Upper lobe of left lung (tissue), 6 donors: ENCODE measurements at regions not wholly inside any gene's neighbourhood (a gene's known extent, or its start where the extent isn't known, plus 50 kb on each side); places are given as distances from the start of the nearest gene placed in this dataset.

ENCODE experiments used
- ATAC-seq, 2 donors: fragments of 200-7000 bp; cut with Tn5 transposase; one replicate each; pipeline ENCODE4 v1.9.1; 2022; ENCODE audit warnings: mild to moderate bottlenecking in 2 of 2, moderate library complexity in 2 of 2; ENCODE audit not compliant: low FRiP score in 2 of 2
- DNase-seq, 2 donors: peaks; one replicate each; pipeline ENCODE4 v3.0.0-alpha.2; 2019 to 2020
- H3K27ac ChIP-seq, 4 donors: fragments of 200-600 bp; sonication (generic); one replicate each; pipeline ENCODE4 v1.5.1; 2016 to 2019
- H3K27me3 ChIP-seq, 4 donors: fragments of 200-600 bp; sonication (generic); one replicate each; pipeline ENCODE4 v1.5.1; 2017 to 2019
- H3K36me3 ChIP-seq, 4 donors: fragments of 200-600 bp; sonication (generic); one replicate each; pipeline ENCODE4 v1.5.1; 2016 to 2019
- H3K4me1 ChIP-seq, 4 donors: fragments of 200-600 bp; sonication (generic); one replicate each; pipeline ENCODE4 v1.5.1; 2018 to 2019
- H3K4me3 ChIP-seq, 4 donors: fragments of 200-600 bp; sonication (generic); one replicate each; pipeline ENCODE4 v1.5.1; 2017 to 2019; ENCODE audit warnings: mild to moderate bottlenecking in 2 of 4, moderate library complexity in 1 of 4
- H3K9me3 ChIP-seq, 4 donors: fragments of 200-600 bp; sonication (generic); one replicate each; pipeline ENCODE4 v1.5.1; 2018 to 2019
- CTCF ChIP-seq, 6 experiments: fragments of 450-650 bp in 4 of 6; fragments of 200-600 bp in 2 of 6; sonication (generic) in 2 of 6; IDR thresholded peaks; one replicate each; pipeline ENCODE4 v1.5.1; 2016 to 2019; ENCODE audit warnings: antibody characterized with exemption in 6 of 6
- EP300 ChIP-seq, 4 donors: sonication (generic); formaldehyde crosslinking; IDR thresholded peaks; one replicate each; pipeline ENCODE4 v1.5.1; 2017; ENCODE audit warnings: antibody characterized with exemption in 4 of 4, control low read depth in 2 of 4
- POLR2A ChIP-seq, 4 donors: fragments of 450-650 bp; IDR thresholded peaks; one replicate each; pipeline ENCODE4 v1.5.1; 2016 to 2017; ENCODE audit warnings: antibody characterized with exemption in 4 of 4, mild to moderate bottlenecking in 2 of 4
- POLR2AphosphoS5 ChIP-seq, 2 donors: sonication (generic); formaldehyde crosslinking; IDR thresholded peaks; one replicate each; pipeline ENCODE4 v1.5.1; 2017; ENCODE audit warnings: antibody characterized with exemption in 2 of 2
- WGBS, 2 donors: methylation state at CpG; one replicate each; pipeline ENCODE4 v1.1.5; 2017 to 2018; 5-methylcytosine and 5-hydroxymethylcytosine counted together
- donor health status: DM: no; HTN: no; CAD: no; lungs with moderate emphysema.
- donor health status: DM: no; HTN: yes; CAD: no; lungs with severe emphysema.

- DNase-seq (no peak), ATAC-seq (no peak)
- Histone ChIP-seq H3K9me3 (no peaks in the 10 kb centered on the region), H3K27me3 (no peaks in the 10 kb centered on the region), H3K27ac (no peak overlapping the region), H3K4me3 (no peak overlapping the region), H3K36me3 (no peaks in the 10 kb centered on the region), H3K4me1 (no peaks in the 10 kb centered on the region)
- no peak for TF ChIP-seq CTCF (IDR thresholded peaks at IDR 0.05)
- TF ChIP-seq EP300 (IDR thresholded peaks at IDR 0.05) = no peak
- no peak for TF ChIP-seq POLR2AphosphoS5 (IDR thresholded peaks at IDR 0.05)
- TF ChIP-seq POLR2A (IDR thresholded peaks at IDR 0.05) = no peak
- WGBS, 2 donors = 65 to 82% methylated on average over 1 of the region's 1 CpG
Measured at GRCh38 chr1:208942394-208943130, 641.0 kb upstream of the CAMK1G start.

GRCh38 chr1:208943291-208943690 lies 640.2 kb upstream of the CAMK1G start:
- H3K4me3 ChIP-seq = no peak overlapping the region
- TF ChIP-seq EP300 (IDR thresholded peaks at IDR 0.05) (no peak), POLR2AphosphoS5 (IDR thresholded peaks at IDR 0.05) (no peak), POLR2A (IDR thresholded peaks at IDR 0.05) (no peak), CTCF (IDR thresholded peaks at IDR 0.05) (no peak)
- H3K4me1 ChIP-seq = no peaks in the 10 kb centered on the region
- H3K9me3 ChIP-seq = no peaks in the 10 kb centered on the region
- WGBS, 2 donors = 93 to 96% methylated on average over 4 to 5 of the region's 5 CpGs
- DNase-seq (no peak), ATAC-seq (no peak)
- H3K27me3 ChIP-seq = no peaks in the 10 kb centered on the region
- no peaks in the 10 kb centered on the region for H3K36me3 ChIP-seq
- no peak overlapping the region for H3K27ac ChIP-seq

GRCh38 chr1:208944981-208945451 lies 638.5 kb upstream of the CAMK1G start:
- Histone ChIP-seq H3K4me1 (no peaks in the 10 kb centered on the region), H3K4me3 (no peak overlapping the region), H3K36me3 (no peaks in the 10 kb centered on the region), H3K27ac (no peak overlapping the region), H3K9me3 (no peaks in the 10 kb centered on the region), H3K27me3 (no peaks in the 10 kb centered on the region)
- TF ChIP-seq CTCF (IDR thresholded peaks at IDR 0.05) (no peak), POLR2AphosphoS5 (IDR thresholded peaks at IDR 0.05) (no peak), POLR2A (IDR thresholded peaks at IDR 0.05) (no peak), EP300 (IDR thresholded peaks at IDR 0.05) (no peak)
- DNase-seq (no peak), ATAC-seq (no peak)
- 0 to 7% methylated on average over 2 of the region's 2 CpGs for WGBS, 2 donors

GRCh38 chr1:208950206-208950605 lies 633.3 kb upstream of the CAMK1G start:
- no peak for ATAC-seq
- WGBS, 2 donors = 76 to 84% methylated on average over 3 of the region's 3 CpGs
- no peaks in the 10 kb centered on the region for H3K27me3 ChIP-seq
- no peak for TF ChIP-seq POLR2A (IDR thresholded peaks at IDR 0.05)
- TF ChIP-seq CTCF (IDR thresholded peaks at IDR 0.05) = no peak
- no peak for TF ChIP-seq EP300 (IDR thresholded peaks at IDR 0.05)
- TF ChIP-seq POLR2AphosphoS5 (IDR thresholded peaks at IDR 0.05) = no peak
- no peaks in the 10 kb centered on the region for H3K9me3 ChIP-seq
- H3K27ac ChIP-seq = no peak overlapping the region
- DNase-seq = no peak
- H3K4me3 ChIP-seq = no peak overlapping the region
- H3K36me3 ChIP-seq = no peaks in the 10 kb centered on the region
- H3K4me1 ChIP-seq = no peaks in the 10 kb centered on the region

GRCh38 chr1:208951026-208951525 lies 632.4 kb upstream of the CAMK1G start:
- H3K36me3 ChIP-seq = no peaks in the 10 kb centered on the region
- H3K27ac ChIP-seq = no peak overlapping the region
- 77 to 83% methylated on average over 5 of the region's 5 CpGs for WGBS, 2 donors
- H3K27me3 ChIP-seq = no peaks in the 10 kb centered on the region
- no peak overlapping the region for H3K4me3 ChIP-seq
- no peaks in the 10 kb centered on the region for H3K4me1 ChIP-seq
- no peak for TF ChIP-seq EP300 (IDR thresholded peaks at IDR 0.05)
- no peak for TF ChIP-seq POLR2A (IDR thresholded peaks at IDR 0.05)
- TF ChIP-seq CTCF (IDR thresholded peaks at IDR 0.05) = no peak
- no peak for TF ChIP-seq POLR2AphosphoS5 (IDR thresholded peaks at IDR 0.05)
- no peak for DNase-seq
- no peaks in the 10 kb centered on the region for H3K9me3 ChIP-seq
- no peak for ATAC-seq
